ENCODE measurements at regions not wholly inside any gene's neighbourhood (a gene's known extent, or its start where the extent isn't known, plus 50 kb on each side); places are given as distances from the start of the nearest gene placed in this dataset.

DNA sequence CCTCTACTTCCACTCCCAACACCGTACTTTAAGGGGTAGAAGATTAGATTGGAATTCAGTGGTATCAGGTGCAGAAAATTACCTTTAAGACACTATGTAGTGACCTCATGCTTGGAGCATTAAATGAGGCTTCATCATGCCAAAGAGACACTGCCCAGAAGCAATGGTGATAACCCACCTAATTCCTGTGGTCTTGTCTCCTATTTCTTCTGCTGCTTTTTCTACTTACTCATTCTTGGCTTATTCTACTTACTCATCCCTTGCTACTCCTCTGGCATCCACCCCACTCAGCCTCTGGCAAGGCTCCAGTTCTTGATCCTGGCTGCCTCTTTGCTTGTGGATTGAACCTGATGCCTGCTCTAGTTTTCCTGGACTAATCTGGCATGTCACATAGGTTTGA, 62.3 kb upstream of the ADAMTS3 start:
- no peak for DNase-seq (ENCODE audit: low spot score)
- Mint-ChIP-seq H3K9me3 (ENCODE audit: low read depth) (no peaks in the 10 kb centered on the region), H3K27me3 (ENCODE audit: low read depth) (peaks cover 16% of the 10 kb centered on the region), H3K4me1 (ENCODE audit: low read depth) (peaks cover 6% of the 10 kb centered on the region), H3K4me3 (ENCODE audit: unreplicated experiment) (no peak overlapping the region), H3K36me3 (ENCODE audit: low read depth) (no peaks in the 10 kb centered on the region), H3K27ac (ENCODE audit: unreplicated experiment) (no peak overlapping the region)
- no peak for TF ChIP-seq CTCF (IDR thresholded peaks at IDR 0.05)

GRCh38 chr4:72629540-72629939, 60.5 kb upstream of the ADAMTS3 start:
- no peak overlapping the region for H3K4me3 Mint-ChIP-seq (ENCODE audit: unreplicated experiment)
- H3K4me1 Mint-ChIP-seq (ENCODE audit: low read depth) = peaks cover 6% of the 10 kb centered on the region
- no peak overlapping the region for H3K27ac Mint-ChIP-seq (ENCODE audit: unreplicated experiment)
- TF ChIP-seq CTCF (IDR thresholded peaks at IDR 0.05) = no peak
- H3K9me3 Mint-ChIP-seq (ENCODE audit: low read depth) = no peaks in the 10 kb centered on the region
- no peaks in the 10 kb centered on the region for H3K36me3 Mint-ChIP-seq (ENCODE audit: low read depth)
- no peak for DNase-seq (ENCODE audit: low spot score)
- peaks cover 17% of the 10 kb centered on the region for H3K27me3 Mint-ChIP-seq (ENCODE audit: low read depth)

GRCh38 chr4:72627723-72628122, 58.7 kb upstream of the ADAMTS3 start:
- Mint-ChIP-seq H3K9me3 (ENCODE audit: low read depth) (no peaks in the 10 kb centered on the region), H3K36me3 (ENCODE audit: low read depth) (no peaks in the 10 kb centered on the region)
- no peak for DNase-seq (ENCODE audit: low spot score)

More at GRCh38 chr4:72627723-72628122, 58.7 kb upstream of the ADAMTS3 start:
- Mint-ChIP-seq H3K4me1 (ENCODE audit: low read depth) (peaks cover 6% of the 10 kb centered on the region), H3K27me3 (ENCODE audit: low read depth) (peaks cover 20% of the 10 kb centered on the region), H3K4me3 (ENCODE audit: unreplicated experiment) (no peak overlapping the region), H3K27ac (ENCODE audit: unreplicated experiment) (no peak overlapping the region)
- TF ChIP-seq CTCF (IDR thresholded peaks at IDR 0.05) = no peak

Data from chondrocyte (in vitro differentiated cells).